GM12872 (cell line): ENCODE measurements at regions not wholly inside any gene's neighbourhood (a gene's known extent, or its start where the extent isn't known, plus 50 kb on each side); places are given as distances from the start of the nearest gene placed in this dataset.

Experiments
- TF ChIP-seq, protein P1 (sequence below): IDR thresholded peaks from 3 replicates; pipeline ENCODE4 v1.5.1; 2011; ENCODE audit warnings: low read depth, mild to moderate bottlenecking, low read length, moderate library complexity; ENCODE audit not compliant: insufficient read depth

DNA sequence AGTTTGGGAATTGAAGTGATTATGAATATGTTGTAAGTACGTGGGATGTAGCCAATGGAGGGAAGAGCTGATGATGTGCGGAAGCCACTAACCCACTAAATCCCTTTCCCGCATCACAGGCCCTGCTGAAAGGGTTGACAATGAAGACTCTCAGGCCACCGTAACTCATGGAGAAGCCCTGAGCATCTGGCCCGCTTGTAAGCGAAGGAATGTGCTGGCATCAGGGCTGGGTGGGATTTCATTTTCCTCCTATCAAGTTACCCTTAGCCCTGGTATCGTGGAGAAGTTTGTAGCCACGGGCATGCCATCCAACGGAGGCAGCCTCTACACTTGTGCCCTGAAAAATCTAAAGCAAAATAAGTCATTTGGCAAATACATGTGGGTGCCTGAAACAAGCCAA lies 355.0 kb downstream of the CDH26 start:
- TF ChIP-seq, protein P1, sequence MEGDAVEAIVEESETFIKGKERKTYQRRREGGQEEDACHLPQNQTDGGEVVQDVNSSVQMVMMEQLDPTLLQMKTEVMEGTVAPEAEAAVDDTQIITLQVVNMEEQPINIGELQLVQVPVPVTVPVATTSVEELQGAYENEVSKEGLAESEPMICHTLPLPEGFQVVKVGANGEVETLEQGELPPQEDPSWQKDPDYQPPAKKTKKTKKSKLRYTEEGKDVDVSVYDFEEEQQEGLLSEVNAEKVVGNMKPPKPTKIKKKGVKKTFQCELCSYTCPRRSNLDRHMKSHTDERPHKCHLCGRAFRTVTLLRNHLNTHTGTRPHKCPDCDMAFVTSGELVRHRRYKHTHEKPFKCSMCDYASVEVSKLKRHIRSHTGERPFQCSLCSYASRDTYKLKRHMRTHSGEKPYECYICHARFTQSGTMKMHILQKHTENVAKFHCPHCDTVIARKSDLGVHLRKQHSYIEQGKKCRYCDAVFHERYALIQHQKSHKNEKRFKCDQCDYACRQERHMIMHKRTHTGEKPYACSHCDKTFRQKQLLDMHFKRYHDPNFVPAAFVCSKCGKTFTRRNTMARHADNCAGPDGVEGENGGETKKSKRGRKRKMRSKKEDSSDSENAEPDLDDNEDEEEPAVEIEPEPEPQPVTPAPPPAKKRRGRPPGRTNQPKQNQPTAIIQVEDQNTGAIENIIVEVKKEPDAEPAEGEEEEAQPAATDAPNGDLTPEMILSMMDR, result no peak

DNA sequence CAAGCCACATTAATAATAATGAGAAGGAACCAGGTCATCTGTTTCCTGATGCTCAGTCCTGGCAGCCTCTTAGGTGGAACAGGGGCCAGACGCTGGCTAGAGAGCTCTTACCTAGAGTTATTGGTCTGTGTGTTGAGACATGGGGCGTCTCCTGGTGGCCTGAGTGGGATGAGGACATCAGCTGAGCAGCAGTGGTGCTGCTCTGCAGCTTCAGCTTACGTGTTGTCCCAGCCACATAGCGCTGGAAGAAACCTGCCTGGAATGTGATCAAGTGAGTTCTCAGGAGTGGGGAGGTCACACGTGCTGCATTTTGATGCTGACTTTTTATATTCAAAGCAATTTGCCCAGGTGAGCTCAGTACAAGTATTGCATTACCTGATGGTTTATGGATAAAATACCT lies 355.4 kb downstream of the CDH26 start:
- TF ChIP-seq, protein P1, result no peak

DNA sequence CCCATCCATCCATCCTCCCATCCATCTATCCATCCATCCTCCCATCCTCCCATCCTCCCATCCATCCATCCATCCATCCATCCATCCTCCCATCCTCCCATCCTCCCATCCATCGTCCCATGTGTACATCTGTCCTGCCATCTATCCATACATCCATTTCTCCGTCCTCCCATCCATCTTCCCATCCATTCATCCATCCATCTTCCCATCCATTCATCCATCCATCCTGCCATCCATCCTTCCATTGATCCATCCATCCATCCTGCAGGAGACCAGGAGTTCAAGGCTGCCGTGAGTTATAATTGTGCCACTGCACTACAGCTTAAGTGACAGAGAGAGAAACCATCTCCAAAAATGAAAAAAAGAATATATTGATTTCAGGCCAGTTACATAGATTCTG lies 356.5 kb downstream of the CDH26 start:
- TF ChIP-seq, protein P1, result no peak

DNA sequence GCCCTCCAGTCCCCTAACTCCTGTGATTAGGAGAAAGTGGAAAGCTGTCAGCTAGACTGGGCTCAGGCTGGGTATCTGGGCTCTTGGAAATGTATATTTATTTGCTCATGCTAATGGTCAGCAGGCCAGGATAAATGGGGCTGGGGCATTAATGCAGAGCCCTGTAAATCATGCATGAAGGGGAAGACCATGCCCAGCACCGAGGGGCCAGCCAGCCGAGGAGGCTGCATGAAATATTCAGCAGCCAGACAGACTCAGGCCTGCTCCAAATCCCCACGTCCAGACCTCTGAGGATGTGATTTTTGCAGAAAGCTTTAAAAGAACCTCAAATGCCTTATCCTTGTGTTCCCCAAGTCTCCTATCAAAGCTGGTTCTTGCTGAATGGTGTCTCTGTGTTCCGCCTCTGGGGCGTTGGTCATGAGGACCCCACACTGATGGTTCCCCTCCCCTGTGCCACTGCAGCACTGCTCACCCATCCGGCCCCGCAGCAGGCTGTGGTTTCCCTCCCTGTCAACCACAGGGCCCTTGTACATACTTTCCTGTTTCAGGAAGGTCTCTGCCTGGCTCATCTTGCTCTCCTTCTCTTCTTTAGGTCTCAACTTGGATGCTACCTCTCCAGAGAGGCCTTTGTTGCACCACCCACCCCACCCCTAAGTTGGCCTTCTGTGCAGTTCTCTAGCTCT lies 358.4 kb downstream of the CDH26 start:
- TF ChIP-seq, protein P1, result no peak

DNA sequence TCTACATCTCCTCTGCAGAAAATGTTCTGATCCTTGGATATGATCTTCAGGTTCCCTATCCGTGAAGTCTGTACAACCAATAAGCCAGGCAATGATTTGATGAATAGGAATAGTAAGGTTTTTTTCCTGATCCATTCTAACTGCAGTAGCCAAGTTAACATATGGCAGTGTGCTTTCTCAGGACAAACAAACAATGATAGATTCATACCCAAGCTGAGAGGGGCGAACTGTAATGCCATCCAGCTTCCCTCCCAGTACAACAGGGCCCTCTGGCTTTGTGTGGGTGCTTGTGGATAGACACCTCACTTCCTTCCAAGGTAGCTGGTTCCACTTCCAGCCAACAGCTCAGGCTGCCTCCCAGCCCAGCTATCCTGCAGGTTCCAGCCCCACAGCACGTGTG lies 359.2 kb downstream of the CDH26 start:
- TF ChIP-seq, protein P1, result no peak

DNA sequence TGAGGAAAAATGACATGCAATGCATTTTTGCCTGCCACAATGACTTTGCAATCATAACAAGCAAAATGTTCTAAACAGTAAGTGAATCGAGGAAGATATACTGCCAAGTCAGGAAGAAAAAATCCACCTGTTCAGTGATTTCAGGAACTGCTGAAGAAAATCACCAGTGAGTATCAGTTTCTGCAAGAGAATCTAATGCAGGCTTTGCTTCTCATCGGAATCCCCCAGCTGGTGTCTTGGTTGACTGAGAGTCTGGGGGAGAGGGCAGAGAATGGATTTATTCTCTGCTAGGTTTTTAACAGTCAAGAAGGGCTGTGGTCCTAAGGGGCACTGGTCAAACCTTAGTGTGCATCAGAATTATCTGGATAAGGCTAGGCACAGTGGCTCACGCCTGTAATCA lies 363.4 kb downstream of the CDH26 start:
- TF ChIP-seq, protein P1, result no peak

DNA sequence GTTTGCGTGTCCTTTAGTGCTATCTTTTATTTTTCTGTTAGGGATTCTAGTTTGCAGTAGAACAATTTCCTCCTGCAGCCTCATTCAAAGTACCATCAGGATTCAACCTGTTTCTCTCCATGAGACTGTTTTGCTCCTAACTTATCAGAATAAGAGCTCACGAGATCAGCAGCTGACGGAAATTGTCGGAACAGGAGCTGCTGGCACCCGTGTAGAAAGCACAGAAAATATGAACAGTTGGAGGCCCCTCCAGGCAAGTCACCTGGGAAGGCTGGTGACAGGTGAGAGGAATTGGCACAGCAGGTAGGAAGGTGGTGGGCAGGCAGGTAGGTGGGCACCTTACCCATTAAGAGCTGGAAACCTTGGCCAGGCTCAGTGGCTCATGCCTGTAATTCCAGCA lies 368.6 kb downstream of the CDH26 start:
- TF ChIP-seq, protein P1, result no peak
